ENCODE measurements at regions not wholly inside any gene's neighbourhood (a gene's known extent, or its start where the extent isn't known, plus 50 kb on each side); places are given as distances from the start of the nearest gene placed in this dataset.

GRCh38 chr11:87437133-87437843 lies 399.6 kb downstream of the TMEM135 start:
- no peak for TF ChIP-seq EZH2phosphoT487 (IDR thresholded peaks at IDR 0.05; ENCODE audit: low read length)
- TF ChIP-seq EZH2 (optimal IDR thresholded peaks at IDR 0.05; ENCODE audit: low read depth, low read length), result no peak

Data from MM.1S (cell line).